GM12878 (cell line): ENCODE measurements at regions not wholly inside any gene's neighbourhood (a gene's known extent, or its start where the extent isn't known, plus 50 kb on each side); places are given as distances from the start of the nearest gene placed in this dataset.

Experiments used
- ATAC-seq: fragments of 200-7000 bp; cut with Tn5 transposase; 3 replicates; pipeline ENCODE4 v1.9.1; 2020; ENCODE audit warnings: mild to moderate bottlenecking, moderate library complexity
- BruUV-seq: library from RNA; stranded (reverse); fragments of 400-500 nt; replicated peaks from 2 replicates; lab custom pipeline; 2021; lab: Mats Ljungman, UMichigan
- CTCF ChIA-PET: fragments of 300-600 bp; sonication (Branson Sonifier 250); formaldehyde crosslinking; extraction: SDS; loops from one replicate; lab custom pipeline; 2021; ENCODE audit warnings: inconsistent platforms; lab: Yijun Ruan, JAX
- POLR2A ChIA-PET: fragments of 350-600 bp; formaldehyde crosslinking; extraction: SDS; loops from one replicate; lab custom pipeline; 2021; ENCODE audit warnings: inconsistent platforms; lab: Charles Lee
- RAD21 ChIA-PET: fragments of 300-600 bp; sonication (Branson Sonifier 250); formaldehyde crosslinking; loops from one replicate; lab custom pipeline; 2023; ENCODE audit warnings: antibody characterized with exemption; ENCODE audit not compliant: unreplicated experiment; lab: Charles Lee
- SMC1A ChIA-PET: fragments of 300-600 bp; sonication (Branson Sonifier 250); formaldehyde crosslinking; loops from one replicate; lab custom pipeline; 2023; ENCODE audit not compliant: unreplicated experiment, uncharacterized antibody; lab: Charles Lee
- DNase-seq: peaks from one replicate; pipeline ENCODE4 v3.0.0-alpha.2; 2011; ENCODE audit warnings: low read depth, low spot score
- FAIRE-seq: peaks from 3 replicates; lab custom pipeline; 2011; peaks lifted over from hg19 to GRCh38; lab: Jason Lieb, UNC
- H2AFZ ChIP-seq: 2 replicates; pipeline ENCODE4 v1.6.0; 2011; ENCODE audit warnings: low read depth, low read length, control low read depth; ENCODE audit not compliant: control insufficient read depth
- H3K27ac ChIP-seq: 2 replicates; pipeline ENCODE4 v1.5.1; 2011; ENCODE audit warnings: control low read depth; ENCODE audit not compliant: control insufficient read depth, insufficient read depth
- H3K27me3 ChIP-seq, 2 experiments: replicated peaks in 1 of 2; 2 replicates each; pipeline versions ENCODE4 v1.6.0 to v1.6.1; 2011; ENCODE audit warnings: low read length in 1 of 2; ENCODE audit not compliant: control insufficient read depth in 2 of 2, insufficient read depth in 2 of 2
- H3K36me3 ChIP-seq, 2 experiments: 2 replicates each; pipeline ENCODE4 v1.5.1; 2011; ENCODE audit warnings: low read length in 1 of 2; ENCODE audit not compliant: control insufficient read depth in 2 of 2, insufficient read depth in 2 of 2
- H3K4me1 ChIP-seq: 2 replicates; pipeline ENCODE4 v1.6.1; 2011; ENCODE audit warnings: mild to moderate bottlenecking, low read length, moderate library complexity, mixed read lengths; ENCODE audit not compliant: control insufficient read depth, insufficient read depth
- H3K4me2 ChIP-seq: 2 replicates; pipeline ENCODE4 v1.6.0; 2011; ENCODE audit warnings: control low read depth; ENCODE audit not compliant: control insufficient read depth, insufficient read depth
- H3K4me3 ChIP-seq: fragments of 200-600 bp; sonication (generic); 2 replicates; pipeline ENCODE4 v1.5.1; 2016
- H3K79me2 ChIP-seq: 2 replicates; pipeline ENCODE4 v1.6.0; 2011; ENCODE audit warnings: low read length; ENCODE audit not compliant: control insufficient read depth, insufficient read depth
- H3K9ac ChIP-seq: 2 replicates; pipeline ENCODE4 v1.8.0; 2011; ENCODE audit warnings: low read length, control low read depth, mixed read lengths; ENCODE audit not compliant: control insufficient read depth, insufficient read depth
- H3K9me3 ChIP-seq: replicated peaks from 3 replicates; pipeline ENCODE4 v1.5.1; 2011; ENCODE audit warnings: mild to moderate bottlenecking, low read length; ENCODE audit not compliant: control insufficient read depth, insufficient read depth
- H4K20me1 ChIP-seq: 2 replicates; pipeline ENCODE4 v1.6.0; 2011; ENCODE audit not compliant: control insufficient read depth, insufficient read depth
- CREB1 ChIP-seq: IDR thresholded peaks from 2 replicates; pipeline ENCODE4 v1.6.1; 2012; ENCODE audit warnings: low read depth, mild to moderate bottlenecking, inconsistent platforms
- HDGF ChIP-seq: fragments of 450-650 bp; IDR thresholded peaks from 2 replicates; pipeline ENCODE4 v1.6.1; 2016; ENCODE audit warnings: antibody characterized with exemption
- POLR2A ChIP-seq: IDR thresholded peaks from 2 replicates; pipeline ENCODE4 v1.6.1; 2011; ENCODE audit warnings: low read depth, mild to moderate bottlenecking, low read length
- SPI1 ChIP-seq: IDR thresholded peaks from 2 replicates; pipeline ENCODE4 v1.6.1; 2011; ENCODE audit warnings: low read depth, mild to moderate bottlenecking, low read length, moderate library complexity, borderline replicate concordance; ENCODE audit not compliant: insufficient read depth
- WGBS: methylation state at CpG from one replicate; pipeline ENCODE4 v1.1.6; 2016; ENCODE audit warnings: low lambda C conversion rate; ENCODE audit not compliant: insufficient replicate concordance, insufficient coverage; ENCODE audit errors: missing lambda C conversion rate; 5-methylcytosine and 5-hydroxymethylcytosine counted together
- in situ Hi-C: fragments of 300-500 bp; cut with MboI; formaldehyde crosslinking; loops from 9 replicates; pipeline ENCODE4 v1.14.3; 2018; ENCODE audit warnings: mixed read lengths
- intact Hi-C: fragments of 100-400 bp; cut with micrococcal nuclease; formaldehyde crosslinking; loops from one replicate; pipeline ENCODE4 v1.14.2; 2022; ENCODE audit not compliant: unreplicated experiment
- TF ChIP-seq, protein P1 (sequence below): IDR thresholded peaks from 2 replicates; pipeline ENCODE4 v1.6.1; 2011; ENCODE audit warnings: mild to moderate bottlenecking, low read depth, low read length, moderate library complexity; ENCODE audit not compliant: insufficient replicate concordance

DNA sequence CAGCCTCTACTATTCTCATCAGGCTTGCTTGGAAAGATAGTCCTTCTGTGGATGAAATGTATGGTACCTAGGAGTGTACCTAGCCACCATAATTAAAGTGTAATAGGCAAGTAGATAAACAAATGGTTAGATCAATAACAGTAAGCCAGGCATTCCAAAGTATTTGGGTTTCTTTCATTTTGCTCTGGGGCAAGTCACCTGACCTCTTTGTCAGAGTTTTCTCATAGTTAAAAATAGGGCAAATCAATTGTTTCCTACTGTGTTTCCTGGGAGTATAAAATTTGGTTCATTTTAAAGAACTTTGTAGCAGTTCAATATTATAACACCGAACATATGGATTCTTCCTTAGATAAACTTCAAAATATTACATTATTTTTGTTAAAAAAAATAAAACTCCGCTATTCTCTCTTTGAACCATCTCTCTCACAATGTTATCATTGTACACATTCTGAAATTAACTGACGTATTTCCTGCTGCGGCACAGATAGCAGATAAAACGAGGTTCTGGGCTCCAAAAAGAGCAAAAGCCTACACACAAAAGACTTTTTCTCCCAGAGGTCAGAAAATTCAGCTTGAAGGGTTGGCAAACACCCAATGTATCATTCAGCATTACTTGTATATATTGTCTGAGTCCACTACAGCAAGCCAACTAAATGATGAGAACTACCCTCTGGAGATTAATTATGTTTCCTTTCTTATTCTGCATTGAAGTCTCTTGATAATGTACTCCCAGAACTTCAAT lies 267.9 kb downstream of the COX7C start:
- ChIA-PET SMC1A (no interaction called here), RAD21 (no interaction called here), POLR2A (no interaction called here), CTCF (no interaction called here)
- 52% methylated on average over 5 of the region's 5 CpGs for WGBS
- Histone ChIP-seq H4K20me1 (no peaks in the 10 kb centered on the region), H3K27ac (no peak overlapping the region), H2AFZ (no peak overlapping the region), H3K9ac (no peak overlapping the region), H3K4me2 (no peak overlapping the region), H3K4me3 (no peak overlapping the region), H3K36me3 (no peaks in the 10 kb centered on the region), H3K9me3 (no peaks in the 10 kb centered on the region), H3K27me3 (no peaks in the 10 kb centered on the region), H3K79me2 (no peaks in the 10 kb centered on the region), H3K4me1 (no peaks in the 10 kb centered on the region)
- intact Hi-C loops (loop anchor here (10.0 kb wide), 1 partner anchor 519 kb away; no protein-coding TSS in a partner anchor), in situ Hi-C loops (no loop called here)
- FAIRE-seq: no peak
- BruUV-seq: no TSS peak
- no peak for ATAC-seq
- no peak for DNase-seq
- TF ChIP-seq CREB1 (no peak), POLR2A (no peak), HDGF (no peak)
- TF ChIP-seq, protein P1, sequence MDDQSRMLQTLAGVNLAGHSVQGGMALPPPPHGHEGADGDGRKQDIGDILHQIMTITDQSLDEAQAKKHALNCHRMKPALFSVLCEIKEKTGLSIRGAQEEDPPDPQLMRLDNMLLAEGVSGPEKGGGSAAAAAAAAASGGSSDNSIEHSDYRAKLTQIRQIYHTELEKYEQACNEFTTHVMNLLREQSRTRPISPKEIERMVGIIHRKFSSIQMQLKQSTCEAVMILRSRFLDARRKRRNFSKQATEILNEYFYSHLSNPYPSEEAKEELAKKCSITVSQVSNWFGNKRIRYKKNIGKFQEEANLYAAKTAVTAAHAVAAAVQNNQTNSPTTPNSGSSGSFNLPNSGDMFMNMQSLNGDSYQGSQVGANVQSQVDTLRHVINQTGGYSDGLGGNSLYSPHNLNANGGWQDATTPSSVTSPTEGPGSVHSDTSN: no peak

DNA sequence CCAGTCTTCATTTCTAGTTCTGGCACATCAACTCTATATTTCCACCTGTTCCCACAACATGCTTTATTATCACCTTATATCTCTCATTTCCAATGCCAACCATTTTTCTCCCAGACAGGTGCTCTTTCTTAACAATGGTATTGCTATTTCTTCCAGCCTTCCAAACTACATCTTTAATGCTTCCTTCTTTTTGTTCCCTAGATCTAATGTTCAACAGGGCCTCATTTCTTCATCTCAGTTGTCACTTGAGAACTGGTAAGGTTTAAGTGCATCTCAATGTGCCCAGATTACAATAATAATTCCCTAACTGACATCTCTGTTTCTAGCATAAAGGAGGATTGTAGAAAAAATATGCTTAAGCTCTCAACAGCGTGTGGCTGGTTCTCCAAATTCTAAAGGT lies 272.6 kb downstream of the COX7C start:
- no TSS peak for BruUV-seq
- Histone ChIP-seq H3K4me1 (no peaks in the 10 kb centered on the region), H3K36me3 (no peaks in the 10 kb centered on the region), H3K79me2 (no peaks in the 10 kb centered on the region), H3K4me2 (no peak overlapping the region), H3K4me3 (no peak overlapping the region), H3K9me3 (no peaks in the 10 kb centered on the region), H3K27me3 (no peaks in the 10 kb centered on the region), H2AFZ (no peak overlapping the region), H3K9ac (no peak overlapping the region), H4K20me1 (no peaks in the 10 kb centered on the region), H3K27ac (no peak overlapping the region)
- no peak for ATAC-seq
- in situ Hi-C loops: no loop called here
- DNase-seq: no peak
- SMC1A ChIA-PET: interaction anchor here (0.7 to 1.1 kb wide), 2 partner anchors 12 to 21 kb away, joined by 3 to 4 read pairs; no protein-coding TSS in a partner anchor
- WGBS: 70% methylated on average over 1 of the region's 1 CpG
- no peak for TF ChIP-seq SPI1
- CTCF ChIA-PET: interaction anchor here (0.6 to 1.4 kb wide), 2 partner anchors 78 to 266 kb away, joined by 3 to 4 read pairs; no protein-coding TSS in a partner anchor
- no peak for FAIRE-seq
- RAD21 ChIA-PET: no interaction called here
- intact Hi-C loops: no loop called here
- POLR2A ChIA-PET: no interaction called here
